HG03135 (cell line): ENCODE measurements at regions not wholly inside any gene's neighbourhood (a gene's known extent, or its start where the extent isn't known, plus 50 kb on each side); places are given as distances from the start of the nearest gene placed in this dataset.
"Not testable (repeated sequence)": the region's sequence is repeated elsewhere in the genome, so short reads cannot be mapped to it uniquely, and the experiment has no call there.

Experiments used
- ATAC-seq: cut with Tn5 transposase; IDR thresholded peaks from one replicate; pipeline ENCODE4 v1.9.1; 2021; ENCODE audit warnings: mild to moderate bottlenecking, moderate library complexity; ENCODE audit not compliant: unreplicated experiment

DNA sequence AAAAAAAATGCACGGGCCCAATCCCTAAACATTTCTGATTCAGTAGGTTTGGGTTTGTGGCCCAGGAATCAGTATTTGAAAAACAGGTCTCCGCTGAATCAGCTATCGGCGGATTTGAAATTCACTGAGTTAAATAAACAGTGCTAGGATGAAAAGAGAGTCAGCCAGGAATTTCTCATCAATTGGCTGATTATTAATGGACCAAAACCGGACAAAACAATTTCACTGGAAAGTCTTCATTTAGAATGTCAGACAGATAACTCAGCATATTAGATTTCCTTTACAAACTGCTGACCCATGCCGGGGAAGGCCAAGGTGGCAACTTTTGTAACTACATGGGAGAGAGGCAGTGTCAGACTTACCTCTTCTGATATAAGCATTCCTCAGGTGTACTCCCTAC is 99.4 kb upstream of the LSM6 start:
- ATAC-seq: no peak

- no peak for ATAC-seq
These were observed 102.0 kb upstream of the LSM6 start for GRCh38 chr4:146073517-146073916.

GRCh38 chr4:146072376-146072775 is 103.1 kb upstream of the LSM6 start:
- no peak for ATAC-seq

- no peak for ATAC-seq
These were observed 104.1 kb upstream of the LSM6 start for GRCh38 chr4:146071390-146071789.

GRCh38 chr4:146063143-146063542 is 112.4 kb upstream of the LSM6 start:
- no peak for ATAC-seq

DNA sequence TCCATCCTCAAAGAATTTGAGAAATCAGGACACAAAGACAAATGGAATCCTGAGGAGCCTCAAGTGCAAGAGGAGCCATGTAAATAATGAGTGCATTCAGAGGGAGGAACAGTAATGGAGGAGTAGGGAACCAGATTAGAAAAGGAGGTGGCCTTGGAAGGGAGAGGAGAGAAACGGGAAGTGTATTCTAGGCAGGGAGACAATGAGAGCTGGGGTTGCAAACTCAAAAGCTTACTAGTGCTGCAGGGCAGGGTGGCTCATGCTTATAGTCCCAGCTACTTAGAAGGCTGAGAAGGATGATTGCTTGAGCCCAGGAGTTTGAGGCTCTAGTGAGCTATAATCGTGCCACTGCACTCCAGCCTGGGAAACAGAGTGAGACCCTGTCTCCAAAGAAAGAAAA is 113.2 kb upstream of the LSM6 start:
- no peak for ATAC-seq

DNA sequence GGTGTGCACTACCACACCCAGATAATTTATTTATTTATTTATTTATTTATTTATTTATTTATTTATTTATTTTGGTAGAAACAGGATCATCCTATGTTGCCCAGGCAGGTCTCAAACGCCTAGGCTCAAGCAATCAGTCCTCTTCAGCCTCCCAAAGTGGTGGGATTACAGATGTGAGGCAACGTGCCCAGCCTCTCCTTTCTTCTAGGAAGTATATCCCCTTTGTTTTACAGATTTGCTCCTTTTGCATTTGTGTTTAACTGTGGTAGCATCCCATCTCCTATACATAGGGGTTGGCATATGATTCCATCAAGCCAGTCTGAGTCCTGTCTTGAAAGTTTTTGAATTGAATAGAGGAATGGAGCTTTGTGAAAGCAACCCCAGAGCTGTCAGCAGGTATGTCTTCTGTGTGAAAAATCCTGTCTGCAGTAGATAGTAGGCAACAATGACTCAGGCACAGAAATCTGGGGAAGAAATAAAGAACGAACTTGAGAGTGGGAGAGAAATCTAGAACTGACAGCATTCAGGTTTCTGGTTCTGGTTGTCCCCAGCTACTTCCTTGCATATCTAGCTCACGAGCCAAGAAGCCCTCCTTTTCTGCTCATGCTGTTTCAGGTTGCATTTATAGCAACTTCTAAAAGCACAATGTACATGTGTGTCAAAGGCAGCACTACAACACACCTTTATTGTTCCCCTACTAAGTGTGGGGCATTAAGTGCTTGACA is 113.7 kb upstream of the LSM6 start:
- no peak for ATAC-seq

DNA sequence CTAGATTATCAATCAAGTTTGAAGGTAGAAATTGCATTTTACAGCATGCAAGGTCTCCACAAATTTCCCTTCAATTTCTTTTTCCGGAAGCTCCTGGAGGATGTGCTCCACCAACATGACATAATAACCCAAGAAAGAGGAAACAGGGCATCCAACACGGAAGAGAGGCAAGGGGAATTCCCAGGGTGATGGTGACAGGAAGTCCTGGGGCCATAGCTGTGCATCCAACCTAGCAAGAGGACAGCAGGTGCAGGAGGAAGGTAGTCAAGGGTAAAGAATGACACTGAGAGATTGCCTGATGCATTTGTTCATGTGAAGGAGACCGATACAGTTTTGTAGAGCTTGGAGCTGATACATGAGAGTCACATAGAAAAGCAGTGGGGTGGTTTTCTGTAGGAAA is 115.7 kb upstream of the LSM6 start:
- peak; percentile 76 for ATAC-seq

- ATAC-seq: peak; percentile 59
These were observed 116.4 kb upstream of the LSM6 start for GRCh38 chr4:146059151-146059550.

- ATAC-seq: no peak
These were observed 117.0 kb upstream of the LSM6 start for GRCh38 chr4:146058531-146058930.

DNA sequence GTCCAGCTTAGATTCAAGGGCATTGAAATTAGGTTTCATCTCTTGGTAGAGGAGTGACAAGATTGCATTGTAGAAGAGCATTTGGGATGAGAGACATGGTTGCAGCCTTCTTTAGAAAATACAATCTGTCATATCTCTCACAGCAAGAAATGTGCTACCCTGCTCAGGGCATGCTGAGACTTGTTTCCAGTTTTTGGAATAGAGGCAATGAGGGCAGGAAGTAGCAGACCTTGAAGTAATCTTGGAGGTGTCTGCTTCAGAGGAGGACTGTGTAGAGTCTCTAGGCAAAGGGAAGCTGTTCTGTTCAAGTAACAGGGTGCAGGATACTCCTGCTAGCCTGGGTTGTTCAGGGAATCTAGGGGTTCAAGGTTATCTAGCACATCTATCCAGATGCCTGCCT is 116.1 kb upstream of the ZNF827 start:
- no peak for ATAC-seq

GRCh38 chr4:146053891-146054290 is 115.3 kb upstream of the ZNF827 start:
- ATAC-seq: no peak

DNA sequence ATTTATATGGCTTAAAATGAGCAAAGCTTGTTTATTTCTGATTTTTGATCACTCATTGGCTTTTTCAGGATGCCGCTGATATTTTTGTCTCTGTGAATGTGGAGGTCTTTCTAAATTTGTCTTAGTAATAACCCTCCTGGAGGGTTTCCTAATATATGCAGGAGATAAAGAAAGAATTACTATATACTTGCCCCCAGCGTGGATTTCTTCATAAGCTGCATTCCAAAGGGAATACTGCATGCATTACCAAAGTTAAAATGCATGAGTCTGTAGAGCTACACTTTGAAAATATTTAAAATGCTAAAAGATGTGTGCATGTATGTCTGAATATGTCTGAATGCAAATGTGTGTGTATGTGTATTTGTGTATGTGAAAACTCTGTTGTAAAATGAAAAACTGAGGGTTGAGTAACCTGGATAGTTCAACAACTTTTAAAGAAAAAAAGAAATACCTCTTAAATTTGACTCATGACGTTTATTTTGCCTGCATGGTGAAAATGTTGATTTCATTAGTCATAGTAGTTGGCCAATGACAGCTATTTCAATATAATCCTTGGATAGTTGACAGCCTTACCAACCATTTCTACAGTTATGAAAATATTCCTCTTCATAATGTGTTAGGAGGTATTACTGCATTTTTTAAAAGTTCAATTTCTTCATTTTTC is 113.2 kb upstream of the ZNF827 start:
- ATAC-seq: no peak

DNA sequence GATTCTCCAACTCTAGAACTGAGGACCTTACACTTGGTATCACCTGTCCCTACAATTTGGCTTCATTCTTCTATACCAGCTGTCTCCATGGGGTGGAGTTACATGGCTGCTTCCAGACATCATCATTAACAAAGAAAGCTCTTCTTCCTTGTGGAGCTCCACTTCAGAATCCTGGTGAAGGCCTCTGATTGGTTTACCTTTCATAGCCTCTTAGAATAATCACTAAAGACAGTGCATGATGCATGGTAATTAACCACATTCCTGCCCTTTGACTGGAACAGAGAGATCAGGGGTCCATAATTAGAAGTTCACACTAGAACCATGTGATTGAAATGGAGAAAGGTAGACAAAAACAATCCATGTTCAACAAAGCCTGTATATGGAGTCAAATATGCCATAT is 112.6 kb upstream of the ZNF827 start:
- ATAC-seq: no peak

- peak; percentile 92 for ATAC-seq
These were observed 111.2 kb upstream of the ZNF827 start for GRCh38 chr4:146049802-146050201.

GRCh38 chr4:146047768-146048167 is 109.1 kb upstream of the ZNF827 start:
- ATAC-seq: not testable (repeated sequence)

- ATAC-seq: no peak
These were observed 102.7 kb upstream of the ZNF827 start for GRCh38 chr4:146041139-146042004.

DNA sequence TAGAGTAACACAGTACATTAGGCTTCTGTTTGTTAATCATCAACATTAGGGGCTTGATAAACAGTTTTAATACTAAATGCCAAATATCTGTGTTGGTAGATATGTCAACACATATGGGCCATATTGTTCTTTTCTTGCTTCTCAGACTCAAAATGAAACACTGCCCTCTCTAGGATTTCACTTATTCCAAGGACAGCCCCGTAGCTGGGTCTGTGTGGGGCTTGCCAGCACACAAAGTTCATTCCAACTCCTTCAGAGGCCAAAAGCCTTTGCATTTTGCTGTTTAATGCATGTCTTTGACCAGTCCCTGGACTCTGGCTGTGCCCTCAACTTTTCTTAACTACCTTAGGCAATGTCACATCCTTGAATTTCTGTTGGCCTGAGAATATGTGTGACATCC is 102.0 kb upstream of the ZNF827 start:
- no peak for ATAC-seq

DNA sequence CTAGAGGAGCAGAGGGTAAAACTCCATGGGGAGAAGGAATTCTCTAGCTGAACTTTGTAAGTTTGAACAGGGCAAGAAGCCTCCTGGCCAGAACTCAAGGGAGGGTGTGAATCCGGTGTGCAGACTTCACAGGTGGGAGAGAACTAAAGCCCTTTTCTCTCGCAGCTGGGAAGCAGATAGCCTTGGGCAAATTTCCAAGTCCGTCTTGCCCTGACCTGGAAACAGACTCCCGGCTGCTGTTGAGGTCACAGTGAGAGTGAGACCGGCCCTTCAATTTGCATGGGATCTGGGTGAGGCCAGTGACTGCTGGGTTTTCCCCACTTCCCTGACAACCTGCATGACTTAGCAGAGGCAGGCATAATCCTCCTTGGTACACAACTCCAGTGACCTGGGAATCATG is 94.5 kb upstream of the ZNF827 start:
- no peak for ATAC-seq

GRCh38 chr4:146032234-146032860 is 93.7 kb upstream of the ZNF827 start:
- ATAC-seq: no peak
